ENCODE measurements at regions not wholly inside any gene's neighbourhood (a gene's known extent, or its start where the extent isn't known, plus 50 kb on each side); places are given as distances from the start of the nearest gene placed in this dataset.
A peak's percentile ranks its signal among the peaks of the same experiment; 100 is the strongest.
"Not testable (repeated sequence)": the region's sequence is repeated elsewhere in the genome, so short reads cannot be mapped to it uniquely, and the experiment has no call there.

DNA sequence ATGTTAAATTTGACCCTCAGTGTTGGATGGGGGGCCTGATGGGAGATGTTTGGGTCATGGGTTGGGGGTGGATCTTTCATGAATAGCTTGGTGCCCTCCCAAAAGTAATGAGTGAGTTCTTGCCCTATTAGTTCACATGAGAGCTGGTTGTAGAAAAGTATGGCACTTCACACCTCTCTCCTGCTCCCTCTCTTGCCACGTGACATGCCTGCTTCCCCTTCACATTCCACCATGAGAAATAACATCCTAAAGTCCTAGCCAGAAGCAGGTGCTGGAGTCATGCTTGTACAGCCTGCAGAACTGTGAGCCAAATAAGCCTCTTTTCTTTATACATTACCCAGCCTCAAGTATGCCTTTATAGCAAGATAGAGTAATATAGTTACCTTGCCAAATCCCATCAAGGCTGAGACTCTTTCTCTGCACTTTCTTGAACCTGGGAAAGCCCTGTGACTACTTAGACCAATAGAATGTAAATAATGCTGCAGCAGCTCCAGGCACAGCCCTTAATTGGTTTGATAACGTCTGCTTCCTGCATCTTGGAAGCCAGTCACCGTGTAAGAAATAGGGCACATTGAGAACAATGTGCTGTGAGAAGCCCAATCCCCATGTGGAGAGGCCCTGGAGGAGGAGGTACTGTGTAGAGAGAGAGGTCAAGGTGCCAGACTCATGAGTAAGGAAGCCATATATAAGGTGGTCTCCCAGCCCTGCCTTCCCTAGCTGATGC is 88.0 kb upstream of the NAMPT start:
- no peak for DNase-seq

DNA sequence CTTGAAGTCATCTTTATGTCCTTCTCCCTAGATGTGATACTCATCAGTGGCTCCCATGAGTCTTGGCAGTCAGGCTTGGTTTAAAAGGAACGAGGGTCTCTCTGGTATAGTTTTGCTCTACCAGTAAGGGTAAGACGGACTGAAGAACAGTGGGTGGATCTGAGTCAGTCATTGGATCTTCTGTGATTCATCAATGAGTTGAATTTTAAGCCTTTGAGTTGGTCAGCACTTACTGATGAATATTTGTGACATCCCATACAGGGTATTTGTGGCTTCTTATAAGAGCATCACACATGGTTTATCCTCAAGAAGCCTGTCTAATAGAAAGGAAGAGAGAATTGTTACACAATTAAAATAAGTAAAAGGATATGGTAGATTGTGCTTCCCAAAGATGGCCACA is 87.3 kb upstream of the NAMPT start:
- DNase-seq, result no peak

DNA sequence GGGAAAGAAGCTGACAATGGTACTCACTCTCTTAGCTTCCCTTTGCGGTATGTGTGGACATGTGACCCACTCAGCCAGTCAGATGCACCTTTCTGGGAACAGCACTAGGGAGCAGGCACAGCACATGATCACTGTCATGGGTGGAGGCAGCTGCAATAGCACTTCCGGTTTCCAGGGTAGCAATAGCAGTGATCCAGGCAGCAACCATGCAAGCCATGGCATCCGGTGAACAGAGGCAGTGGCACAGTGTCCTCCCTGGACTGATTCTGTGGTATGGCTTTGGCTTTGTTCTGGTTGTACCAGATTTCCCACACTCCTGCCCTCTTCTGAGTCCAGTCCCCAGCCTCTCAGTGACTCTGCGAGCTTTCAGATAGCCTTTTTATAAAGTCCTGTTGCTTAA is 86.8 kb upstream of the NAMPT start:
- DNase-seq, result peak; percentile 65 to 72

DNA sequence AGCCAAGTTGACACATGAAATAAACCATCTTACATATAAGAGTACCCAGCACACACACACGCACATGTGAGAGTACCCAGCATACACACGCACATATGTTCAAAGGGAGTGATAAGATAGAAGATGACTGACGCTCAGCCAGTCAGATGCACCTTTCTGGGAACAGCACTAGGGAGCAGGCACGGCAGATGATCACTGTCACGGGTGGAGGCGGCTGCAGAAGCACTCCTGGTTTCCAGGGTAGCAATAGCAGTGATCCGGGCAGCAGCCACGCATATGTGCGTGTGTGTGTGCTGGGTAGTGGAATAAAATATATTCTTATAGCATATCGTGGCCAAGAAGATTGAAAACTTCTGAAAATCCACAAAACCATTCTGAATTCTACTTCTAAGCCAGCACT is 85.8 kb upstream of the NAMPT start:
- no peak for DNase-seq

DNA sequence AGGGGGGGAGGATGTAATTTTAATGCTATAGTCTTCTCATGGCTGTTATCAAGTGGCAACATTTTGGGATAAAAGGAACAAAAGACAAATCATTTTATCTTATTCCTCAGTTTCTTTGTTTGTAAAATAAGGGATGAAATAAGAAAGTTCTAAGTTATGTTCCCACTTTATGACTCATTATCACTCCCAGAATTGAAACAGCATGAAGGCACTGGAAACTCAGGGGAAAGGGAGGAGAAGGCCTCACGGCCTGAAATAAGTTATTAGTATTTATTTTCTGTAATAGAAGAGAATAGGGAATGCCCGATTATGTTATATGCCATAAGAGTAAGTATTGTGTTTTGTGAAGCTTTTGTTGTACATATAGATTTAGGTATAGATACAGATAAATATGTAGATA is 85.0 kb upstream of the NAMPT start:
- no peak for DNase-seq

DNA sequence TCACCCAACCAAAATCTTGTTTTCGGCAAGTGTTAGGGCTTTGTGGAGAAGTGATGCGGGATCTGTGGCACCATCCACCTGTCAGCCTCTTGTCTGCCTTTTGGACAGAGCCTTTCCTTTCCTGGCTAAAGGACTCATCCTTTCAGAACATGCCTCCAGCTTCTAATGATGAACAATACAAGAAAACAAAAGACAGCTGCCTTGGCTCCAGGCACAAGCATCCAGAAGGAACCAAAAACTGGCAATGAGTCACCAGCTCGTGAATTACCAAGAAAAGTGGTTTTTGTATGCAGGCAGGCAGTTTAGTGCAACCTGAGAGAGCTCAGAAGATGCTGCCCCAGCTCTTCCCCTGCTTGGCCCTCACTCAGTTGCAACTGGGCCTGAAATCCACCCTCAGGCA is 84.6 kb upstream of the NAMPT start:
- DNase-seq, result no peak

DNA sequence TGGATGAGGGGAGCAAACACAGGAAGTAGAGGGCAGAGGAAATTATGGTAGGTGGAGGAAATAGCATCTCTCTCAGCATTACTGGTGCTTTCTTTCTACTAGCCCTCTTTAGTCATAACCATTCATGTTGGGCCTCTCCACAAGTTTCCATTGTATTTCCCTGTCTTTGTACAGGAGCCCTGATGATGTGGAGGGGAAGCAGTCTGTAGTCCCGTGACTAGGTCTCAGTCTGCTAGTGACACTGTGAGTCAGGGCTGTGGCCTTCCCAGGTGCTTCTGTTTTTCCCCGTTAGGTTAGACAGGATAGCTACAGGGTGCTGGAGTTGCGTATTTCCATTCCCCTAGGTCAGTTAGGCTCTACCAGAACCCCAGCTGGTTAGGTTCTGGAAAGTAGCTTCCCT is 82.9 kb upstream of the NAMPT start:
- peak in 1 of 2 donors; percentile 49 for DNase-seq

DNA sequence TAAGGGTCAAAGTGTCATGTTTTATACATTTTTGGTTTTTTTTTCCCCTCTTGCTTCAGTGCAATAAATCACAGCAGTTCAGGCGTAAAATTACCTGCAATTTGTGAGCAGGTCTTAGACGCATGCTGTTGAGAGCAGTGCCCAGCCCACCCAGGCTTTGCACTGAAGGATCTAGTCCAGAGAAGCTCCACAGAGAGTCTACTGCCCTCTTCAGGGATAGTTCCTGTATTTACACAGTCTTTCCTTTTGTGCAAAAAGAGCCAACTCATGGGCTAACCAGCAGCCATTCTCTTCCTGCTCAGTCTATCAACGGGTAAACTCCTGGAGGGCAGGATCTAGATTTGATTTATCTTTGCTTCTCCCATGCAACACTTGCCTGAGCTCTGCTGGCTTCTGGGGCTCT is 82.2 kb upstream of the NAMPT start:
- DNase-seq, result peak; percentile 45 to 64

DNA sequence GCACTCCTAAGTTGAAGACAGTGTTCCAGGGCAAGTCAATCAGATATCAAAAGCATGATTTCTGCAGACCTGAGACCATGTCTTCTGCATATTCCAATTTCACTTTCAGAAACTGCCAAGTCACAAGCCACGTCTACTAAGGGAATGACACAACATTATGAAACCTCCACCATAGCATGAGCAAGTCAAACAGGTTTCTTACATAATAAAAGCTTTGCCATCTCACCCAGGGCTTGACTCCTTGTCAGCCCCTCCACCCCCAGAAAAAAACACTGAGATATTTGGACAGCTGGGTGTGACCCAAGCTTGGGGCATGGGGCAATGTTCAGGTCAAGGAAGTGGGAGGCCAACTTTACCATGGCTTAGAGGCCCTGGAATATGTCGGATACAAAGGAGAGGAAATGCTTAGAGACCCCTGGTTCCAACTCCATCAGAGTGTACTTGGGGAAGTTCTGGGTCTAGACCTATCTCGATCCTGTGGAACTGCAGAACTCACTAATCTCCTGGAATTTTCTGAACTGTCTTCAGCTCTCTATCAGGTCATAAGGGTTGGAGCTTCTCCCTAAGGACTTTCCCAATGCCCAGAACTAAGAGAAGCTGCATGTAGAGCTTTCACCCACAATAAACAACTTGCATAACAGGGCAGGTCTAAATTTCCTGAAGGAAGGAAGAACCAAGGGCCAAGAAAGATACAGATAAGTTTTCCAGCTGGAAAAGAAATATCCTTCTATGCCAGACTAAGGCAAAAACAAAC is 80.6 kb upstream of the NAMPT start:
- DNase-seq, result peak; percentile 90 to 98

DNA sequence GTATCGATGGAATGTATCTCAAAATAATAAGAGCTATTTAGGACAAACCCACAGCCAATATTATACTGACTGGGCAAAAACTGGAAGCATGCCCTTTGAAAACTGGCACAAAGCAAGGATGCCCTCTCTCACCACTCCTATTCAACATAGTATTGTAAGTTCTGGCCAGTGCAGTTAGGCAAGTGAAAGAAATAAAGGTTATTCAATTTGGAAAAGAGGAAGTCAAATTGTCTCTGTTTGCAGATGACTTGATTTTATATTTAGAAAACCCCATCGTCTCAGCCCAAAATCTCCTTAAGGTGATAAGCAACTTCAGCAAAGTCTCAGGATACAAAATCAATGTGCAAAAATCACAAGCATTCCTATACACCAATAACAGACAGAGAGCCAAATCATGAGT is 77.7 kb upstream of the NAMPT start:
- DNase-seq, result peak in 1 of 2 donors; percentile 9

DNA sequence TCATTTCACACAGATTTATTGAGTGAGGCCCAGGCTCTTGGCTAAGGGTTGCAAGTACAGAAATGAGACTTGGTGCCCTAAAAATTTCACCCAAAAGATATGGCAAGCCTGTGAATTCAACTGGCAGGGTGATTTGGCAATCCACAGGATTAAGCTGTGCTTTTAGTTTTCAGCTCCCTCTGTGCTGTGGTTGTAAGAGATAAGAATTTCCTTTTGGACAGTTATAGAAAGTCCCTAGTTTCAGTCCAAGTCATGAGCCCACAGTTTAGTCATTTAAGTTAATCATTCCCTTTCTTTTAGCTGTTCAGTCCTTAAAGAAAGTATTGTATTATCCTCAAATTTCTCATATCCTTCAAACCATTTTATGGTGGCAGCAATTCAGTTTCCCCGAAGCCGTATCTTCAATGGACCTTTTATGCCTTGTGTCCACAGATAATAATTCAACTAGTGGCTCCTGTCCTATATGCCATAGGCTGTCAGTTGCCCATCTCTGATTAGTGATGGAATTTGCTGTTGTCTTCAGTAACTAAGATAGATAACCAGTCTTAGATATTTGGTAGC is 73.4 kb upstream of the NAMPT start:
- DNase-seq, result peak; percentile 54 to 74

DNA sequence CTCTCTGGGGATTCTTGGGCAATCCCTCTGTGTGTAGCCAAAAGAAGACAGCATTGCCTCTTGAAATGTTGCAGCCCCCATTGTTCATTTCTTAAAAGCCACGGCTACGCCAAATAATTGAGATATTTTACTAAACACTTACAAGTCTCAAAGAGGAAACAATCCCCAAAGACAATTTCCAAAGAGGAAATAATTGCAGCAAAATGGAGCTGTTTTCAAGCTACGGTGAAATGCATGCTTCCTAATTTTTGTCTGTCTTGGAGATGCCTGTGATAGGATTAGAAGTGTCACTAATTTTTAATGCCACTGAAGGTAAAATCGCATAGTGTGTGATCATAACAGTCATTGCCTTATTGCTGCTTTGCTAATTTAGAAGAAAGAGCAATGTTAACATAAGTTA is 72.9 kb upstream of the NAMPT start:
- DNase-seq, result peak; percentile 39 to 51

DNA sequence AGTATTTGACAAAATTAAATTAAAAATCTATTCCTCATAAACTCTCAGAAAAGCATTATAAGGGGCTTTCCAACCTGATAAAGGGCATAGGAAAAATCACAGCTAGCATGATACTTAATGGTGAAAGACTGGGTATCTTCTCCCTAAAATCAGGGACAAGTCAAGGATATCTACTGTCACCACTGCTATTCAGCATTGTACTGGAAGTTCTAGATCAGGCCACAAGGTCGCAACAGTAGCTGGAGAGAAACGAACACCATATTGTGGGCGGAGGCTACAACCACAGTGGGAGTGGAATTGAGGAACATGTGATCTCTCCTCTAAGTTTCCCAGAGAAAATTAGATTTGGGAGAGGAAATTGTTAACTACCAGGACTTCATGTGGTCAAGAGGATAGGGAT is 70.0 kb upstream of the NAMPT start:
- DNase-seq, result peak; percentile 35 to 40

DNA sequence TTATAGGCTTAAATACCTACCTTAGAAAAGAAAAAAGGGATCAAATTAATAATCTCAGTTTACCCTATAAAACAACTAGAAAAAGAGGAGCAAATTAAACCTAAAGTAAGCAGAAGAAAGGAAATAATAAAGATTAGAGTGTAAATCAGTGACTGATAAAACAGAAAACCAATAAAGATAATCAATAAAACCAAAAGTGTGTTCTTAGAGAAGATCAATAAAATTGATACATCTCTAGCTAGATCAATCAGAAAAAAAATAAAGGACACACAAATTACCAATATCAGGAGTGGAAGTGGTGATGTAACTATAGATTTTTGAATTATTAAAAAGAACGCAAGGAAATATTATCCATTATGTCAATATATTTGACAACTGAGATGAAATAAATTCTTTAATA is 69.2 kb upstream of the NAMPT start:
- no peak for DNase-seq

DNA sequence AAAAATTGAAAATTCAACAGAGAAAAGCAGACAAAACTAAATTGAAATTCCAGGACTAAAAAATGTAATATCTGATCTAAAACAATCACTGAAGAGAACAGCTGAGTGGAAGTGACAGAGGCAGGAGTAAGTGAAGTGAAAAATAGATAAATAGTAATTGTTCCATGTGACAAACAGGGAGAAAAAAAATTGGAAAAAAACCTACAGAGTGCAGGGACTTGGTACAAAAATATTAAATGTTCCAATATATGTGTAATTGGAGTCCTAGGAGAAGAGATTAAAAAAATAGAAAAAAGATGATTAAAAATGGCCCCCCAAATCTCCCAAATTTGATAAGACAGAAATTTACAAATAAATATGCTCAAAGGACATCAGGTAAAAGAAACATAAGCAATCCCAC is 63.4 kb upstream of the NAMPT start:
- no peak for DNase-seq

DNA sequence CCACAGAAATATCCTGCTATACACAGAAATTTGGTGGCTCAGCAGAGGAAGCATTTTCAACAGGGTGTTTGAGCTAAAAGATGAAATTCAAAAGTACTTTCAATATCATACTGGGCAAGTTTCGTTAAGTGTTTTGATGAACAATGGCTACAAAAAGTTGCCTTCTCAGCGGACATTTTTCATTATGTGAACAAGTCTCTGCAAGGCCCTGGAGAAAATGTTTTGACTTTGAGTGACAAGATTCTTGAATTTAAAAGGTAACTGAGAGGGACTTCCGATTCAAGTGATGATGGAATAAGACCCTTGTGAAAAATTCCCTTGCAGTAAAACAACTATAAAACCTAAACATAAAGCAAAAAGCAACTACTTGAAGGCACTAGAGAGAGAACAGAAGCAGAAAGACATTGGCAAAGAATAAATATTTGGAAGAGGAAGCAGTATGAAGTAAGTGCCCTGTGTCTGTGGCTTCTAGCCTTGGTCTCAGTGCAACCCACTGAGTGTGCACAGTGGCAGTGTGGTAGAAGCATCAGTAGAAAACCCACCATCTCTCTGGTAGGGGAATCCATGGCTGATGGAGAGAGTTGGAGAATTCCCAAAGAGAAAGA is 62.5 kb upstream of the NAMPT start:
- DNase-seq, result peak; percentile 73 to 84

DNA sequence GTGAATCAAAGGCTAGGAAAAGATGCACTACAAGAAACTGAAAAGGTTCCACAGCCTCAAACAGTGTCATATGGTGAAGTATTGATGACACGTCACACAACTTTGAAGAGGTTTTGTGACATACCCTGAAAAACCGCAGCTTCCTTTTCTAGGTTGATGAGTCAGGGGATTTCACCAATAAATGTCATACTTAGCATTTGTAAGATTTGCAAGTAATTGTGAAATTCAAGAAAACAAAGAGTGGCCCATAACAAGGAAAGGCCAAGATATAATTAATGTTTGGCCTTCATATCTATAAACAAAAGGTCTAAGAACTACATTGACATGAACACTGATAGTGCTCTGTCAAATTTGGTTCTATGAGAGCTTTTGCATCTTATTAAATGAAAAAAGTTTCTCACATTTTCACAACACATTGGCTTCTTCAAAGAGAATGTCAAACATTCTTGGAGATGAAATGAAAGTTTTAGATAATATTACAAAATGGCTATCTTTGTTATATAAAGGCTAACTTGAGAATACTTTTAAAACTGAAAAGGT is 62.0 kb upstream of the NAMPT start:
- peak; percentile 96 to 98 for DNase-seq

DNA sequence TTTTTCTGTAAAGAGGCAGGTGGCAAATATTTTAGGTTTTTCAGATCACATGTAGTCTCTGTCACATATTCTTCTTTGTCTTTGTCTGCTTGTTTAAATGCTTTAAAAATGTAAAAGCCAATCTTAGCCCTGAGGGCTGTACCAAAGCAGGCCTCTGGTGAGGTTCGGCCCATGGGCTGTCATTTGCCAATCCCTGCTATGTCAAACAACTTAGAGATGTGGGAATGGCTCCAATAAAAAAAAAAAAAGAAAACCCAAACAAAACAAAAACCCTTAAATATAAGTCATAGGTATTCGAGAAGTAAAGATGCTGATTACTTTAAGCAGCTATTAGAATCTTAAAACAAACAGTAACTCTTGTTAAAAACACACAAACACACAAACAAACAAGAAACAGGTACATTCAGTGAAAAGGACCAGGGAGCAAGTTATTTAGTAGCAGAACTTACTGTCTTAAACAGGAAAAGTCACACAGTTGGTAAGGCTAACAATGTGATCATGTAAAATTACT is 61.4 kb upstream of the NAMPT start:
- no peak for DNase-seq

DNA sequence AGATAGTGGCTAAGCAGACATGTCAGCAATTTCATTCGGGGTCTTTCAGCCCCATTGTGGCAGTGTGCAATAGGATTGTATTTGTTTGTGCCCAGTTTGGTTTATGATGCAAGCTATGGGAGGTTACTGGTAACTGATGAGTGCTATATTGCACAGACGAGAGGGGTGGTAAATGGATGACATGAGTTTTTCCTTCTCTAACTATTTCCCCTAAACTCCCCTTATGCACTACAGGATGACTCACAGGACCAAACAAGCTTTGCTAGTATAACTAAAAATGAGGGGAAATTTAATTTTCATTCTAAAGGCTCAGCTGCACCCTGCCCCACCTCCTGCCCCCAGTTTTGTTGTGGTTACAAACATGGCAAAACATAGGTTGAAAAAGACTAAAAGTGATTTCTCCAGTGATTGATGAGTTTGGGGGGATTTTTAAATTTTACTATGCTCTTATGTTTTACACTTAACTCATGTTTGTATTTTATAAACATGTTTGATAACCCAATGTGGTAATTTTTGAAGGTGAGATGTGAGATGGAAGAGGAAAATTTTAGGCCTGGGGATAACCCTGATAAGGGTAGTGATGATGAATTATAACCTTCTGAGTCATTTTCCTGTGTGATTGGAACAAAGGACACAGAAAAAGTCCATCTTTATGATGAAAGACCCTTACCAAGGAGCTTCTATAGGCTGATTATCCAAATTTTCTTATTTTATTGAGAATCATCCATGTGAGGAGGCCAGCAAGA is 60.8 kb upstream of the NAMPT start:
- DNase-seq, result peak; percentile 88 to 95

DNA sequence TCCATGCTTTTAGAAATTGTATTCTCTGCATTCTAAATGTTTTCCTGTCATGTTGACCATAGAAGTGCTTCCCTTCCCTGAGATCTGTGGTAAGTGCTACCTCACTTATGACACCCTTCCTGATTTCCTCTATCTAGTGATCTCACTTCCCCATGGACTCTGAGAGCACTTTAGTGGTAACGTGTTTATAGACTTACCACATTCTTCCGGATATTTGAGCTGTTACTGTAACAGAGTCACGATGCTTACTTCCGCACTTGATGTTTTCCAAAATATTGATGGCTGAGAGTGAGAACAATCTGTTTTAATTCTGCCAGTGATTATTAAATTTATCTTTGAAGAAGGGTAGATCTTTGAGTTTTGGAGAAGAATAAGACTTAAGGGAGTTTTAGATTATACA is 60.1 kb upstream of the NAMPT start:
- peak; percentile 91 to 97 for DNase-seq

DNA sequence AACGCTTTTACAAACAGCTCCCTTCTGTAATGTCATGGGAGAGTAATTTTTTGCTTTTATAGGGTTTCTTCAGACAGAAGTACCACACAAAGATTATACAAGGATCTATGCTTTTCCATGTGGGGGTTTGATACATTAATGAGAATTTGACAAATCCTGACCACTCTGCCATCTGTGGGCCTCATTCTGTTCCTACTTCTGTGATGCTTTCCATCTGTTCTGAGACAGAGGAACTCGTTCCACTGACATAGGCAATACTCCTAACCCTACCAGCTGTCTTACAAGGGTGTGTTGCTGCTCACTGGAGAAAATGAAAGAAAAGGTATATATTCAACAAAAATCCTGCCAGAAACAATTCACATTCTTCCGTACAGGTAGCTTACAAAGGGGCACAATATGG is 59.4 kb upstream of the NAMPT start:
- DNase-seq, result no peak

DNA sequence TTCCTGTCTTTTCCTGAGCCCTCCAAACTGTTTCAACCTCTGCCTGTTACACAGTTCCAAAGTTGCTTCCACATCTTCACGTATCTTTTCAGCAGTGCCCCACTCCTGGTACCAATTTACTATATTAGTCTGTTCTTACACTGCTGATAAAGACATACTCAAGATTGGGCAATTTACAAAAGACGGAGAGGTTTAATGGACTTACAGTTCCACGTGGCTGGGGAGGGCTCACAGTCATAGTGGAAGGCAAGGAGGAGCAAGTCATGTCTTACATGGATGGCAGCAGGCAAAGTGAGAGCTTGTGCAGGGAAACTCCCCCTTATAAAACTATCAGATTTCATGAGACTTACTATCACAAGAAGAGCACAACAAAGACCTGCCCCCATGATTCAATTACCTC is 57.3 kb upstream of the NAMPT start:
- DNase-seq, result not testable (repeated sequence)

DNA sequence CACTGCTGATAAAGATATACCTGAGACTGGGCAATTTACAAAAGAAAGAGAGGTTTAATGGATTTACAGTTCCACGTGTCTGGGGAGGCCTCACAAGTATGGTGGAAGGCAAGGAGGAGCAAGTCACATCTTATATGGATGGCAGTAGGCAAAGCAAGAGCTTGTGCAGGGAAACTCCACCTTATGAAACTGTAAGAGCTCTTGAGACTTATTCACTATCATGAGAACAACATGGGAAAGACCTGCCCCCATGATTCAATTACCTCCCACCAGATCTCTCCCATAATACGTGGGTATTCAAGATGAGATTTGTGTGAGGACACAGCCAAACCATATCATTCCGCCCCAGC is 55.4 kb upstream of the NAMPT start:
- DNase-seq, result peak in 1 of 2 donors; percentile 10

All from inflammatory macrophage treated with lipopolysaccharide for 1 hour (primary cell).